Activated CD8-positive, alpha-beta T cell treated with anti-CD3 and anti-CD28 coated beads for 36 hours (primary cell): ENCODE measurements at regions not wholly inside any gene's neighbourhood (a gene's known extent, or its start where the extent isn't known, plus 50 kb on each side); places are given as distances from the start of the nearest gene placed in this dataset.

ENCODE experiments used
- ATAC-seq: fragments of 200-7000 bp; cut with Tn5 transposase; one replicate; pipeline ENCODE4 v1.10.0; 2021; ENCODE audit warnings: mild to moderate bottlenecking, moderate library complexity
- CTCF ChIA-PET: fragments of 350-600 bp; sonication (Branson Sonifier 250); formaldehyde crosslinking; loops from one replicate; lab custom pipeline; 2021; ENCODE audit warnings: antibody characterized with exemption; lab: Charles Lee
- POLR2A ChIA-PET: fragments of 350-600 bp; sonication (Branson Sonifier 250); formaldehyde crosslinking; loops from one replicate; lab custom pipeline; 2021; ENCODE audit warnings: antibody characterized with exemption; lab: Charles Lee
- DNase-seq: peaks from one replicate; pipeline ENCODE4 v3.0.0-alpha.2; 2020
- H3K27ac Mint-ChIP-seq: one replicate; pipeline ENCODE4 v1.8.0; 2021; ENCODE audit warnings: mild to moderate bottlenecking, mixed read lengths
- H3K27me3 Mint-ChIP-seq: one replicate; pipeline ENCODE4 v1.8.0; 2021; ENCODE audit warnings: mixed read lengths
- H3K36me3 Mint-ChIP-seq: one replicate; pipeline ENCODE4 v1.8.0; 2021; ENCODE audit warnings: low read depth, mixed read lengths
- H3K4me1 Mint-ChIP-seq: one replicate; pipeline ENCODE4 v1.8.0; 2021; ENCODE audit warnings: low read depth, mixed read lengths
- H3K4me3 Mint-ChIP-seq: one replicate; pipeline ENCODE4 v1.8.0; 2021; ENCODE audit warnings: mild to moderate bottlenecking, moderate library complexity, mixed read lengths
- H3K9me3 Mint-ChIP-seq: one replicate; pipeline ENCODE4 v1.8.0; 2021; ENCODE audit warnings: mixed read lengths
- CTCF ChIP-seq: fragments of 200-600 bp; IDR thresholded peaks from one replicate; pipeline ENCODE4 v1.8.0; 2022; ENCODE audit warnings: antibody characterized with exemption, mild to moderate bottlenecking
- intact Hi-C: fragments of 100-400 bp; cut with micrococcal nuclease; formaldehyde crosslinking; loops from one replicate; pipeline ENCODE4 v1.10.0; 2022

- DNase-seq (no peak), ATAC-seq (no peak)
- ChIA-PET POLR2A (no interaction called here), CTCF (no interaction called here)
- H3K9me3 Mint-ChIP-seq: peaks cover 21% of the 10 kb centered on the region
- intact Hi-C loops: no loop called here
- no peak for TF ChIP-seq CTCF
- H3K27me3 Mint-ChIP-seq: peaks cover 13% of the 10 kb centered on the region
- H3K27ac Mint-ChIP-seq: no peak overlapping the region
- H3K36me3 Mint-ChIP-seq: no peaks in the 10 kb centered on the region
- no peaks in the 10 kb centered on the region for H3K4me1 Mint-ChIP-seq
- H3K4me3 Mint-ChIP-seq: no peak overlapping the region
Observed at GRCh38 chr4:55237839-55238238, 108.2 kb upstream of the SRD5A3 start.

GRCh38 chr4:55238407-55238806, 107.6 kb upstream of the SRD5A3 start:
- no peak for DNase-seq

GRCh38 chr4:55241461-55241860, 104.6 kb upstream of the SRD5A3 start:
- Mint-ChIP-seq H3K27ac (no peak overlapping the region), H3K4me3 (no peak overlapping the region), H3K9me3 (peaks cover 18% of the 10 kb centered on the region), H3K36me3 (no peaks in the 10 kb centered on the region), H3K4me1 (no peaks in the 10 kb centered on the region), H3K27me3 (peaks cover 9% of the 10 kb centered on the region)
- no peak for TF ChIP-seq CTCF
- intact Hi-C loops: no loop called here
- ChIA-PET POLR2A (no interaction called here), CTCF (no interaction called here)
- ATAC-seq (no peak), DNase-seq (no peak)

More at GRCh38 chr4:55238407-55238806, 107.6 kb upstream of the SRD5A3 start:
- no peaks in the 10 kb centered on the region for H3K36me3 Mint-ChIP-seq
- CTCF ChIA-PET: no interaction called here
- no peak for ATAC-seq
- H3K4me1 Mint-ChIP-seq: no peaks in the 10 kb centered on the region
- peaks cover 14% of the 10 kb centered on the region for H3K27me3 Mint-ChIP-seq
- no peak overlapping the region for H3K27ac Mint-ChIP-seq
- H3K4me3 Mint-ChIP-seq: no peak overlapping the region
- POLR2A ChIA-PET: no interaction called here
- TF ChIP-seq CTCF: no peak
- peaks cover 21% of the 10 kb centered on the region for H3K9me3 Mint-ChIP-seq
- intact Hi-C loops: no loop called here

- peaks cover 16% of the 10 kb centered on the region for H3K9me3 Mint-ChIP-seq
- DNase-seq (no peak), ATAC-seq (no peak)
- ChIA-PET POLR2A (no interaction called here), CTCF (no interaction called here)
- intact Hi-C loops: no loop called here
- peaks cover 9% of the 10 kb centered on the region for H3K27me3 Mint-ChIP-seq
- no peak for TF ChIP-seq CTCF
- H3K4me1 Mint-ChIP-seq: no peaks in the 10 kb centered on the region
- no peak overlapping the region for H3K4me3 Mint-ChIP-seq
- no peak overlapping the region for H3K27ac Mint-ChIP-seq
- H3K36me3 Mint-ChIP-seq: no peaks in the 10 kb centered on the region
Observed at GRCh38 chr4:55242506-55242905, 103.5 kb upstream of the SRD5A3 start.

- H3K4me1 Mint-ChIP-seq: no peaks in the 10 kb centered on the region
- no peak overlapping the region for H3K27ac Mint-ChIP-seq
- no peaks in the 10 kb centered on the region for H3K36me3 Mint-ChIP-seq
- H3K27me3 Mint-ChIP-seq: peaks cover 7% of the 10 kb centered on the region
- H3K9me3 Mint-ChIP-seq: no peaks in the 10 kb centered on the region
- CTCF ChIA-PET: interaction anchor here (1.0 kb wide), 1 partner anchor 276 kb away, joined by 4 read pairs; no protein-coding TSS in a partner anchor
- H3K4me3 Mint-ChIP-seq: no peak overlapping the region
- ATAC-seq (no peak), DNase-seq (no peak)
- intact Hi-C loops: no loop called here
- TF ChIP-seq CTCF: no peak
- POLR2A ChIA-PET: no interaction called here
Observed at GRCh38 chr4:55247521-55247920, 98.5 kb upstream of the SRD5A3 start.
